Fibroblast of mammary gland (primary cell): ENCODE measurements at regions not wholly inside any gene's neighbourhood (a gene's known extent, or its start where the extent isn't known, plus 50 kb on each side); places are given as distances from the start of the nearest gene placed in this dataset.

ENCODE experiments used
- DNase-seq: peaks from one replicate; pipeline ENCODE4 v3.0.0-alpha.2; 2010; ENCODE audit warnings: low read depth
- H3K4me3 ChIP-seq: 2 replicates; pipeline ENCODE4 v1.5.1; 2011; ENCODE audit warnings: low read depth, mild to moderate bottlenecking, low read length, moderate library complexity; ENCODE audit not compliant: control insufficient read depth
- CTCF ChIP-seq: conservative IDR thresholded peaks from 2 replicates; pipeline ENCODE4 v1.5.1; 2011; ENCODE audit warnings: low read depth, low read length, inconsistent platforms; ENCODE audit not compliant: control insufficient read depth, insufficient read depth

- TF ChIP-seq CTCF = no peak
- H3K4me3 ChIP-seq = no peak overlapping the region
- DNase-seq = no peak
Measured at GRCh38 chr4:31272331-31273061, 552.3 kb downstream of the PCDH7 start.

- no peak for TF ChIP-seq CTCF
- H3K4me3 ChIP-seq = no peak overlapping the region
- DNase-seq = no peak
Measured at GRCh38 chr4:31275906-31276305, 555.7 kb downstream of the PCDH7 start.

- H3K4me3 ChIP-seq = no peak overlapping the region
- no peak for DNase-seq
- no peak for TF ChIP-seq CTCF
Measured at GRCh38 chr4:31283679-31284078, 563.5 kb downstream of the PCDH7 start.

GRCh38 chr4:31290836-31291235 lies 570.7 kb downstream of the PCDH7 start:
- H3K4me3 ChIP-seq = no peak overlapping the region
- no peak for TF ChIP-seq CTCF
- no peak for DNase-seq

- H3K4me3 ChIP-seq = no peak overlapping the region
- DNase-seq = no peak
- no peak for TF ChIP-seq CTCF
Measured at GRCh38 chr4:31291238-31291637, 571.1 kb downstream of the PCDH7 start.

GRCh38 chr4:31294655-31295480 lies 574.7 kb downstream of the PCDH7 start:
- no peak for TF ChIP-seq CTCF
- no peak overlapping the region for H3K4me3 ChIP-seq
- peak; percentile 0 for DNase-seq
